ENCODE measurements at regions not wholly inside any gene's neighbourhood (a gene's known extent, or its start where the extent isn't known, plus 50 kb on each side); places are given as distances from the start of the nearest gene placed in this dataset.

DNA sequence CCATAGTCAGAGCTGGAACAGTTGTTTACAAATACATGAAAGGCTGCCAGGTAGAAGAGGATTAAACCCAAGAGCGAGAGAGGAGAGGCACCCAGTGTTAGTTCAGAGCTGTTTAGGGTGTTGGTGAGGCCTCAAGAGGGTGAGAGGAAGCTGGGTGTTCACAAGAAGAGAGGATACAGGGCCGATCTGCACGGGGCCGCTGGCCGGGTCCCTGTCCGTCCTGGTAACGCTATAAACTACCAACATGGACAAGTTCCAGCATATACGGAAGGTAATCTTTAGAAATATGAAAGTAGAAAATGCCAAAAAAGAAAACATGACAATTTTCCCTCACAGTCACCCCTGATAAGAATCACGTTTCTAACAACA lies 109.7 kb downstream of the TMEM18 start:
- POLR2A ChIA-PET: no interaction called here
- DNase-seq (ENCODE audit: low spot score) (no peak), FAIRE-seq (no peak), ATAC-seq (no peak)
- no TSS peak for BruUV-seq (replicated peaks)
- in situ Hi-C loops (cut with HindIII; ENCODE audit: extremely low pct_ligation_motif_present, low pct_unique_long_range_greater_than_20kb): no loop called here
- no peak overlapping the region for H3K9ac ChIP-seq (ENCODE audit: insufficient read depth, low read depth, low read length)
- no peaks in the 10 kb centered on the region for H4K20me1 ChIP-seq (ENCODE audit: insufficient read depth, low read length)
- peaks cover 12 to 59% of the 10 kb centered on the region in 2 experiments for H3K27me3 ChIP-seq (ENCODE audit: control insufficient read depth in 1 of 2, insufficient read depth in 2 of 2, low read length in 2 of 2)
- CTCF ChIA-PET (ENCODE audit: low intra/inter-chr PET ratio, low total read pairs): no interaction called here
- H3K36me3 ChIP-seq (replicated peaks in 1 of 2; ENCODE audit: control insufficient read depth in 1 of 2, insufficient read depth in 2 of 2, low read length in 2 of 2): no peaks in the 10 kb centered on the region
- WGBS (ENCODE audit: low lambda C conversion rate): 26% methylated on average over 9 of the region's 9 CpGs
- no peak overlapping the region for H3K27ac ChIP-seq (ENCODE audit: extremely low read length, insufficient read depth, low read length)
- H3K9me3 ChIP-seq (ENCODE audit: low read length): no peaks in the 10 kb centered on the region; the same call in 1 of the 2 replicates
- no peak overlapping the region for H3K4me3 ChIP-seq (replicated peaks in 1 of 3; ENCODE audit: insufficient read depth in 1 of 3, low read depth in 2 of 3, low read length in 3 of 3)
- no peaks in the 10 kb centered on the region for H3K79me2 ChIP-seq (ENCODE audit: insufficient read depth, low read length)
- H3K4me2 ChIP-seq (ENCODE audit: low read depth, low read length): no peak overlapping the region
- H3K4me1 ChIP-seq (ENCODE audit: insufficient read depth, low read length): no peaks in the 10 kb centered on the region
- intact Hi-C loops (cut with micrococcal nuclease; ENCODE audit: unreplicated experiment): no loop called here
- no peak for TF ChIP-seq TBL1XR1 (IDR thresholded peaks at IDR 0.05; ENCODE audit: borderline replicate concordance, low read length, partially characterized antibody)
- TF ChIP-seq ZMAT5 (CRISPR knock-in tag; IDR thresholded peaks at IDR 0.05; ENCODE audit: borderline replicate concordance, low read depth): no peak
- TF ChIP-seq ZNF563 (CRISPR knock-in tag; IDR thresholded peaks at IDR 0.05): no peak
- TF ChIP-seq GATAD2A (CRISPR knock-in tag; IDR thresholded peaks at IDR 0.05): no peak
- TF ChIP-seq ZFP62 (CRISPR knock-in tag; IDR thresholded peaks at IDR 0.05): no peak
- no peak for TF ChIP-seq CBX1 (IDR thresholded peaks at IDR 0.05; ENCODE audit: low read depth)
- no peak for TF ChIP-seq TMF1 (CRISPR knock-in tag; IDR thresholded peaks at IDR 0.05; ENCODE audit: low read depth)
- TF ChIP-seq, protein P1, sequence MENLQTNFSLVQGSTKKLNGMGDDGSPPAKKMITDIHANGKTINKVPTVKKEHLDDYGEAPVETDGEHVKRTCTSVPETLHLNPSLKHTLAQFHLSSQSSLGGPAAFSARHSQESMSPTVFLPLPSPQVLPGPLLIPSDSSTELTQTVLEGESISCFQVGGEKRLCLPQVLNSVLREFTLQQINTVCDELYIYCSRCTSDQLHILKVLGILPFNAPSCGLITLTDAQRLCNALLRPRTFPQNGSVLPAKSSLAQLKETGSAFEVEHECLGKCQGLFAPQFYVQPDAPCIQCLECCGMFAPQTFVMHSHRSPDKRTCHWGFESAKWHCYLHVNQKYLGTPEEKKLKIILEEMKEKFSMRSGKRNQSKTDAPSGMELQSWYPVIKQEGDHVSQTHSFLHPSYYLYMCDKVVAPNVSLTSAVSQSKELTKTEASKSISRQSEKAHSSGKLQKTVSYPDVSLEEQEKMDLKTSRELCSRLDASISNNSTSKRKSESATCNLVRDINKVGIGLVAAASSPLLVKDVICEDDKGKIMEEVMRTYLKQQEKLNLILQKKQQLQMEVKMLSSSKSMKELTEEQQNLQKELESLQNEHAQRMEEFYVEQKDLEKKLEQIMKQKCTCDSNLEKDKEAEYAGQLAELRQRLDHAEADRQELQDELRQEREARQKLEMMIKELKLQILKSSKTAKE (CRISPR knock-in tag; IDR thresholded peaks at IDR 0.05; ENCODE audit: borderline replicate concordance): no peak
- no peak overlapping the region for H2AFZ ChIP-seq (ENCODE audit: low read length)

Data from HepG2 (cell line).